GM12878 (cell line): ENCODE measurements at regions not wholly inside any gene's neighbourhood (a gene's known extent, or its start where the extent isn't known, plus 50 kb on each side); places are given as distances from the start of the nearest gene placed in this dataset.

Experiments used
- CHD2 ChIP-seq: IDR thresholded peaks from 2 replicates; pipeline ENCODE4 v1.6.1; 2011; ENCODE audit warnings: low read depth, low read length, improper control_type of control experiment, borderline replicate concordance
- CTCF ChIP-seq, 3 experiments: IDR thresholded peaks in 2 of 3; conservative IDR thresholded peaks in 1 of 3; 2 replicates each; pipeline ENCODE4 v1.5.1; 2011; ENCODE audit warnings: low read depth in 3 of 3, low read length in 3 of 3, mild to moderate bottlenecking in 3 of 3, control low read depth in 2 of 3, moderate library complexity in 2 of 3, inconsistent platforms in 1 of 3, mixed read lengths in 1 of 3; ENCODE audit not compliant: control insufficient read depth in 2 of 3, insufficient read depth in 1 of 3; ENCODE audit errors: extremely low read depth in 1 of 3
- EGR1 ChIP-seq, 2 experiments: IDR thresholded peaks; 1 replicate in 1 of 2; 2 replicates in 1 of 2; pipeline ENCODE4 v1.6.1; 2011 to 2012; ENCODE audit warnings: low read depth in 2 of 2, low read length in 2 of 2, borderline replicate concordance in 1 of 2, mild to moderate bottlenecking in 1 of 2, moderate library complexity in 1 of 2
- ELK1 ChIP-seq: IDR thresholded peaks from 2 replicates; pipeline ENCODE4 v1.6.1; 2012; ENCODE audit warnings: low read depth, low read length, improper control_type of control experiment
- FOXK2 ChIP-seq: fragments of 450-650 bp; IDR thresholded peaks from 2 replicates; pipeline ENCODE4 v1.6.1; 2017; ENCODE audit warnings: mild to moderate bottlenecking, moderate library complexity
- JUNB ChIP-seq: IDR thresholded peaks from 2 replicates; pipeline ENCODE4 v1.6.1; 2016; ENCODE audit warnings: antibody characterized with exemption, mild to moderate bottlenecking
- POLR2A ChIP-seq: IDR thresholded peaks from 2 replicates; pipeline ENCODE4 v1.6.1; 2011; ENCODE audit warnings: low read depth, mild to moderate bottlenecking, low read length
- RB1 ChIP-seq: fragments of 450-650 bp; formaldehyde crosslinking; IDR thresholded peaks from 2 replicates; pipeline ENCODE4 v1.6.1; 2017; ENCODE audit warnings: mild to moderate bottlenecking, borderline replicate concordance
- SREBF2 ChIP-seq: IDR thresholded peaks from 2 replicates; pipeline ENCODE4 v1.6.1; 2012; ENCODE audit warnings: mild to moderate bottlenecking, low read length
- SUZ12 ChIP-seq: fragments of 200-600 bp; sonication (generic); IDR thresholded peaks from one replicate; pipeline ENCODE4 v1.6.1; 2018; ENCODE audit warnings: antibody characterized with exemption, mild to moderate bottlenecking; ENCODE audit not compliant: unreplicated experiment
- ZBTB33 ChIP-seq: fragments of 450-650 bp; IDR thresholded peaks from 2 replicates; pipeline ENCODE4 v1.6.1; 2017; ENCODE audit warnings: mild to moderate bottlenecking

- TF ChIP-seq RB1 (no peak), CHD2 (no peak), FOXK2 (no peak), CTCF (IDR thresholded peaks at IDR 0.05 in 2 of 3, conservative IDR thresholded peaks at IDR 0.05 in 1 of 3; ENCODE audit: control insufficient read depth in 2 of 3, extremely low read depth in 1 of 3, insufficient read depth in 1 of 3, low read depth in 3 of 3, low read length in 3 of 3) (no peak), SREBF2 (no peak), ZBTB33 (no peak), POLR2A (no peak), EGR1 (IDR thresholded peaks at IDR 0.05; ENCODE audit: borderline replicate concordance in 1 of 2, low read depth in 2 of 2, low read length in 2 of 2) (no peak), JUNB (no peak), SUZ12 (no peak), ELK1 (no peak)
Observed at GRCh38 chr6:23735151-23735550, 390.9 kb upstream of the NRSN1 start.
